ENCODE measurements at regions not wholly inside any gene's neighbourhood (a gene's known extent, or its start where the extent isn't known, plus 50 kb on each side); places are given as distances from the start of the nearest gene placed in this dataset.

- TF ChIP-seq SP1 (IDR thresholded peaks at IDR 0.05) (no peak), FOXK2 (IDR thresholded peaks at IDR 0.05) (no peak), PKNOX1 (IDR thresholded peaks at IDR 0.05) (no peak), NFRKB (IDR thresholded peaks at IDR 0.05) (no peak), SUZ12 (IDR thresholded peaks at IDR 0.05) (no peak), BHLHE40 (IDR thresholded peaks at IDR 0.05; ENCODE audit: borderline replicate concordance) (no peak), ELF4 (IDR thresholded peaks at IDR 0.05) (no peak), CTBP1 (IDR thresholded peaks at IDR 0.05; ENCODE audit: borderline replicate concordance) (no peak), ARNT (IDR thresholded peaks at IDR 0.05) (no peak), ZNF384 (IDR thresholded peaks at IDR 0.05) (no peak), FOXM1 (IDR thresholded peaks at IDR 0.05; ENCODE audit: borderline replicate concordance) (no peak), LEF1 (IDR thresholded peaks at IDR 0.05; ENCODE audit: borderline replicate concordance) (no peak), FOXA1 (IDR thresholded peaks at IDR 0.05) (no peak), L3MBTL2 (conservative IDR thresholded peaks at IDR 0.05) (no peak)
Measured at GRCh38 chr7:24428676-24429075, 144.6 kb upstream of the PALS2 start.
